ENCODE measurements at regions not wholly inside any gene's neighbourhood (a gene's known extent, or its start where the extent isn't known, plus 50 kb on each side); places are given as distances from the start of the nearest gene placed in this dataset.

DNA sequence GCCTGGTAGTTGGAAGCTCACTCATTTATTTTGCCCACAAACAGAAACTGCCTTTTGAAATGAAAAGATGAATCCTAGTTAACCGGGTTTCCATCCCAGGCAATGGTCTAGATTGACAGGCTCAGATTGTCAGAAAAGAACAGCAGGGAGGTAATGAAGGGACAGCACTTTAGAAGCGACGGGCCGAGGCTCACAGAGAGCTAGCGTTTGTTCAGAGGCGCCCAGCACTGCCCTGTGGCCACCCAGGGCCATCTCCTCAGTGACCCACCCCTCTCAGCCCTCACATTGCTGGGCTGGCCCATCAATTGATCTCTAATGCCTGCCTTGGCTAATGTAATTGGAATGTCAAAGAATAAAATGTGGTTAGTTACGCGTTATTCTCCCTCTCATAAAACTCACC lies 304.8 kb downstream of the CDCA7 start:
- no peak for DNase-seq (ENCODE audit: low spot score in 2 of 2)
- H3K9me3 Mint-ChIP-seq, result no peaks in the 10 kb centered on the region
- no peak overlapping the region for H3K27ac Mint-ChIP-seq
- H3K36me3 Mint-ChIP-seq, result no peaks in the 10 kb centered on the region
- H3K4me3 Mint-ChIP-seq, result no peak overlapping the region
- H3K27me3 Mint-ChIP-seq, result peaks cover 7% of the 10 kb centered on the region
- H3K4me1 Mint-ChIP-seq, result no peaks in the 10 kb centered on the region
- ATAC-seq (ENCODE audit: low read depth), result no peak

DNA sequence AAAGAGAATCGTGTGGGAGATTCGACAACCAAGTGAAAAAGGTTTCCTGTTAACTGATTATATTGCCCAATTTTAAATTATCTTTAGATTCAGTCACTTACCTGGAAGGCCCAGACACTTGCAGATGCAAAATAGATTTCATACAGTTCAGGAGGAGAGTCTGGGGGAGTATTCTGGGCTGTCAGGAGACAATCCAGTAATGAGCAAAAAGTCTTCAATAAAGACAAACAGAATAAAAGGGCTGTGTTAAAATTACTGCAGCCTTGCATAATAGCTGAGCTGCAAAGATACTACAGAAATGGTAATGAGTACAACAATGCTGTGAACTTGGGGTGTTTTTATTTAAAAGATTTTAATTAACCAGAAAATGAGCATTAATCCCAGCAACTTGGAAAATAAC lies 303.6 kb downstream of the SP3 start:
- ATAC-seq (ENCODE audit: low read depth) (no peak), DNase-seq (ENCODE audit: low spot score in 2 of 2) (no peak)
- Mint-ChIP-seq H3K36me3 (no peaks in the 10 kb centered on the region), H3K4me3 (no peak overlapping the region), H3K9me3 (no peaks in the 10 kb centered on the region), H3K27me3 (peaks cover 12% of the 10 kb centered on the region), H3K4me1 (no peaks in the 10 kb centered on the region), H3K27ac (no peak overlapping the region)

DNA sequence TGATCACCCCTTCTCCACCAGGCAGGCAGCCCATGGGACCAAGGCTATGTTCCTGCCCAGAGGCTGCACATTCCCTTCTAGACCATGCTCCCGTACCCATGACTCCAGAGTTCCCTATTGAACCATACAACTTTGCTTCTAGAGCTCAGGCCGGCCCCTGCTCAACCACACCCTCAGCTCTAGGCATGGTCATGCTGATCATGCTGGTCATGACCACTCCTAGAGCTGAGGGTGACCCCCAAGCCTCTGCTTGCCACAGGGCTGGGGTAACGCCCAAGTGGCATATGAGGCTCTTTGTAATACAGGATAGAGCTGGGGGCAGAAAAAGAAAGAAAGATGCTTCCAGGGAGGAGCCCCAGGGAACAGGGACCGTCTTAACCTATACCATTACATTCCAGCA lies 301.8 kb downstream of the SP3 start:
- H3K4me1 Mint-ChIP-seq, result no peaks in the 10 kb centered on the region
- DNase-seq (ENCODE audit: low spot score in 2 of 2) (no peak), ATAC-seq (ENCODE audit: low read depth) (no peak)
- no peak overlapping the region for H3K4me3 Mint-ChIP-seq
- no peaks in the 10 kb centered on the region for H3K36me3 Mint-ChIP-seq
- H3K27ac Mint-ChIP-seq, result no peak overlapping the region
- H3K9me3 Mint-ChIP-seq, result no peaks in the 10 kb centered on the region
- peaks cover 13% of the 10 kb centered on the region for H3K27me3 Mint-ChIP-seq

DNA sequence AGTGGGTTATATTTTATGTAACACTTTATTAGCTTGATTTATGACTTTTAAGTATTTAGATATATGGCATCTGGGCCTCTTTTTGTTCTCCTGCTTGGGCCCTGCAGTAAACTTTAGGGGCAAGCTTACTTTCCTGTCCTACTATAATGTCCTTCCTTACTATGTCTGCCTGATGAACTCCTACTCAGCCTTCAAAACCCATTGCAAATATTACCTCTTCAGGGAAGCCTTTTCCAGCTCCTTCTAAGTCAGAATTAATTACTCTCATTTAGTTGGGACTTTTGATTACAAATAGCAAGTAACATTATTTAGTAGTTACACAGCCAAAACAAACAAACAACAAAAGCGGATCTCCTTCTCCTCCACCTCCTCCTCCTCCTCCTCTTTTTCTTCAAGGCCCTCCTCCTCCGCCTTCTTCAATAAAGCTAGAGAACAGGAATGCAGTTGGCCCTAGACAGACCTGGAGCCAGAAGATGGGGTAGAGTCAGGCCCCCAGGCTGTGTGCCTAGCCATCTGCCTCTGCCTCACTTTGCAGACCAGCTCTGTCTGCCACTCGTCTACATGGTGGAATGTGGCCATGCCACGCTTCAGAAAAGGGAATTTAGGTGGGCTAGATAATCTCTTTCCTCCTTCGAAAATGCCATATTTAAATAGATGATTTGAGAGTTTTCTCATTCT lies 301.2 kb downstream of the SP3 start:
- H3K4me1 Mint-ChIP-seq, result no peaks in the 10 kb centered on the region
- DNase-seq (ENCODE audit: low spot score in 2 of 2) (no peak), ATAC-seq (ENCODE audit: low read depth) (no peak)
- H3K4me3 Mint-ChIP-seq, result no peak overlapping the region
- no peaks in the 10 kb centered on the region for H3K9me3 Mint-ChIP-seq
- no peak overlapping the region for H3K27ac Mint-ChIP-seq
- H3K36me3 Mint-ChIP-seq, result no peaks in the 10 kb centered on the region
- peaks cover 14% of the 10 kb centered on the region for H3K27me3 Mint-ChIP-seq

DNA sequence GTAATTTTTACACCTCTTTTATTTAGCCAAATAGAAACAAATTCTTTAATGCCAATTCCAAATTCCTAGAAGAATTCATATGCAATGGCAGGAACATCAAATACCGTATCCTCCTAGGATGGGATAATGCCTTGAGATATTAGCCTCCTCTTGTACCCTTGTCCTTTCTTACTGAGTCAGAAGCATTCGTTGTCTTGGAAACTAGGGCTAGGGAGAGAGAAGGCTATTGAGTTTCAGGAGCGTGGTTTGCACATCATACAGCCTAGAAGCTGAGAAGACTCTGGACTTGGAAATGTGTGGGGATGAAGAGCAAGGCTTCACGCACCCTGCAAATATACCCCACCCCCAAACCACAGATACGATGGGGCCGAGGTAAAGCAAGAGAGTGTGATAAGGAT lies 300.7 kb downstream of the SP3 start:
- no peak for ATAC-seq (ENCODE audit: low read depth)
- H3K4me1 Mint-ChIP-seq, result no peaks in the 10 kb centered on the region
- H3K36me3 Mint-ChIP-seq, result no peaks in the 10 kb centered on the region
- peaks cover 14% of the 10 kb centered on the region for H3K27me3 Mint-ChIP-seq
- no peak for DNase-seq (ENCODE audit: low spot score in 2 of 2)
- H3K27ac Mint-ChIP-seq, result no peak overlapping the region
- no peaks in the 10 kb centered on the region for H3K9me3 Mint-ChIP-seq
- H3K4me3 Mint-ChIP-seq, result no peak overlapping the region

DNA sequence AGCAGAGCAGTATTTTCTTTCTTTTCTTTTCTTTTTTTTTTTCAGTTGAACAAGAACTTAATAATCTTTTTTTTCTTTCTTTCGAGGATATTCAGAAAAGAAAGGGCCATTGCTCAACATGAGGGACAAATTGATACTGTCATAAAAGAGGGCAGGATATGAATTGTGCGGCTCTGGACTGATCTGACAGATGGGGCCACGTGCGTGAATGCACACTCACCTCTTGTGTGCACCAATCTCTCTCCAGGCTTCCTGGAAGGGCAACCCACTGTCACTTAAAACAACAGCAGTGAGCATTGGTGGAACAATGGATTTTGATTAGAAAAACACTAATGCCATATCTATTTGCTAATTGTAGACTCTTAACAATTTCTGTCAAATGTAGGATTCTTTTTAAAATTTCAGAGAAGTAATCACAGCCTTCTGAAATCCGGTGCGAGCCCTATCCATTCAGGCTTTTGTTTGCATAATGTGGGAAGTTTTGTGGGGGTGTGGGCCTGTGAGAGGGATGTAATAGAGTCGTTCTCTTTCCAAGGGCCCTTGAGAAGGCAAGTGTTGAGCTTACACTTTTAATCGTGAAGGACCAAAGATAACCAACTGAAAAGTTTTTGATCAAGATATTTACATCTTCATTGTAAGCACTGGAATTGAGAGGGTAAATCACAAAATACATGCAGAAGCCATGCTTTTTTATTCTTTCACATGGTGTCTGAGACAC lies 298.8 kb downstream of the SP3 start:
- H3K9me3 Mint-ChIP-seq, result no peaks in the 10 kb centered on the region
- H3K36me3 Mint-ChIP-seq, result no peaks in the 10 kb centered on the region
- DNase-seq (ENCODE audit: low spot score in 2 of 2) (no peak), ATAC-seq (ENCODE audit: low read depth) (no peak)
- H3K27me3 Mint-ChIP-seq, result peaks cover 13% of the 10 kb centered on the region
- H3K4me3 Mint-ChIP-seq, result no peak overlapping the region
- H3K27ac Mint-ChIP-seq, result no peak overlapping the region
- H3K4me1 Mint-ChIP-seq, result no peaks in the 10 kb centered on the region

DNA sequence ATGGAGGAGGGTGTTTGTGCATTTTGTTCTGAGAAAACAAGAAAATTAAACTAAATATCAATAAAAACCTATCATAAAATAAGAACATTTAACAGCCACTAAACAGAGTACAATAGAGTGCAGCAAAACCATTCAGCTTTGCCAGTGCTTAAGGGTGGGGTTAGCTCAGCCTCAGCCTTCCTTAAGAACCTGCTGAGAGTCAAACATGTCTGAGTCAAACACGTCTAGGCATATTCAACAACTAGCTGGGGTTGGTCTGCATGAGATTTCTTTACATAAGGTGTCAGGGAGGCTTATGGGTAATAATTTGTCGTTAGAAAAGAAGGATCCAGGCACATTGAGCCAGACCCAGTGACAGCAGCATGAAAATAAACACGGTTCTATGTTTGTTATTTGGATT lies 298.2 kb downstream of the SP3 start:
- Mint-ChIP-seq H3K36me3 (no peaks in the 10 kb centered on the region), H3K4me1 (no peaks in the 10 kb centered on the region), H3K9me3 (no peaks in the 10 kb centered on the region), H3K27me3 (peaks cover 13% of the 10 kb centered on the region), H3K4me3 (no peak overlapping the region), H3K27ac (no peak overlapping the region)
- ATAC-seq (ENCODE audit: low read depth) (no peak), DNase-seq (ENCODE audit: low spot score in 2 of 2) (no peak)

DNA sequence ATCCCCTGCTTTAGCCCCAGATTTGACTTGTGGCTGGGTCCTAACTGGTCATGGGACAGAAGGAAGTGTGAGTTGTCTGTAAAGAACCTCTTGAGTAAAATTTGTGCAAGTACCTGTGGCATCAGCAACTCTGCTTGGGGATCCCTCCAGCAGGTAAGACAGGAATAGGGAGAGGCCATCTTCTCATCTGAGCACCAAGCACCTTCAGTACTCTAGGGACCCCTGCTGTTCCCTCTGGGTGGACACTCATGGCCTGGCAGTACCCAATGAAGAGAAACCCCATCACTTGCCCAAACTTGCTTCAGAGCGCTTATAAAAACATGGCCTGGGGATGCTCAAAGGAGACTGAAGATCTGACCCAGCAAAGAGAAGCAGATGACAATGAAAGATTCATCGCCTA lies 297.8 kb downstream of the SP3 start:
- Mint-ChIP-seq H3K27ac (no peak overlapping the region), H3K4me3 (no peak overlapping the region), H3K9me3 (no peaks in the 10 kb centered on the region), H3K36me3 (no peaks in the 10 kb centered on the region), H3K4me1 (no peaks in the 10 kb centered on the region), H3K27me3 (peaks cover 13% of the 10 kb centered on the region)
- no peak for ATAC-seq (ENCODE audit: low read depth)
- no peak for DNase-seq (ENCODE audit: low spot score in 2 of 2)

DNA sequence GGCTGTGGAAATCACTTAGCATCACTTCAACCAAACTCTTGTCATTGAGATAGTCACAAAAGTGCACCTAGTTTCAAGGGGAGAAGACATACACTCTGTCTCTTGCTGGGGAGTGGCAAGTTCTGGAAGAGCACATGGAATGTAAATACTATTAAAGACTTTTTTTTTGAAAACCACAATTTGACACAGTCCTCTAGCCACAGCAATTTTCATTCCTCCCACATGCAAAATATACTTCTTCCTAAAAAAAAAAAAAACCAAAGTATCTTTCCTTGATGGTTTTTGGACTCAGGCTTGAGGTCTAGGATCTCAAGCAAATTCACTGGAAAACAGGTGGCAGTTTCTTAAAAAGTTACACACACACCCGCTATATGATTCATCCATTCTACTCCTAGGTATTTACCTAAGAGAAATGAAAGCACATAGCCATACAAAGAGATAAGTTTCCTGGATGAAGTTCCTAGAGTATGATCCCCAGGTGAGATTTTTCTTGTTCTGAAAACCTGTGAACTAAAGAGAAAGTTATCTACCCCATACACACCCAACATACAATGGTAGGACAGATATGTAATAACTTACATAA lies 295.8 kb downstream of the SP3 start:
- H3K4me3 Mint-ChIP-seq, result no peak overlapping the region
- no peaks in the 10 kb centered on the region for H3K9me3 Mint-ChIP-seq
- DNase-seq (ENCODE audit: low spot score in 2 of 2) (no peak), ATAC-seq (ENCODE audit: low read depth) (no peak)
- no peaks in the 10 kb centered on the region for H3K36me3 Mint-ChIP-seq
- H3K27me3 Mint-ChIP-seq, result peaks cover 12% of the 10 kb centered on the region
- no peaks in the 10 kb centered on the region for H3K4me1 Mint-ChIP-seq
- H3K27ac Mint-ChIP-seq, result no peak overlapping the region

DNA sequence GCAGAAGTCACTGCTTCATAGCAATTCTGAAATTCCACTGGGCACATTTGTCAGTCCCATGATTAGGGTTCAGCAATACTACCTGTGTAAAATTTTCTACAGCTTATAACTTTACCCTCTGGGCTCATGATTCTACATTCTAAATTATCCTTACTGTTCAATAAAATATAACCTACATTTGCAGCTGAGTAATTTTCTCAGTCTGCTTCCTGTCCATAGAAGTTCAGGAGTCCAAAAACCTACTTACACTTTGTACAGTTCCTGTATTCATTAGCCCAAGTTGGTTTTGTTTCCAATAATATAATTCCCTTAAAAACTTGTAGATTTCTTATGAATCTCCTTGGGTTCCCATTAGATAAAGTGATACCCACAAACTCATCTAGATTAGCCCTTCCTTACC lies 295.3 kb downstream of the SP3 start:
- peaks cover 10% of the 10 kb centered on the region for H3K27me3 Mint-ChIP-seq

DNA sequence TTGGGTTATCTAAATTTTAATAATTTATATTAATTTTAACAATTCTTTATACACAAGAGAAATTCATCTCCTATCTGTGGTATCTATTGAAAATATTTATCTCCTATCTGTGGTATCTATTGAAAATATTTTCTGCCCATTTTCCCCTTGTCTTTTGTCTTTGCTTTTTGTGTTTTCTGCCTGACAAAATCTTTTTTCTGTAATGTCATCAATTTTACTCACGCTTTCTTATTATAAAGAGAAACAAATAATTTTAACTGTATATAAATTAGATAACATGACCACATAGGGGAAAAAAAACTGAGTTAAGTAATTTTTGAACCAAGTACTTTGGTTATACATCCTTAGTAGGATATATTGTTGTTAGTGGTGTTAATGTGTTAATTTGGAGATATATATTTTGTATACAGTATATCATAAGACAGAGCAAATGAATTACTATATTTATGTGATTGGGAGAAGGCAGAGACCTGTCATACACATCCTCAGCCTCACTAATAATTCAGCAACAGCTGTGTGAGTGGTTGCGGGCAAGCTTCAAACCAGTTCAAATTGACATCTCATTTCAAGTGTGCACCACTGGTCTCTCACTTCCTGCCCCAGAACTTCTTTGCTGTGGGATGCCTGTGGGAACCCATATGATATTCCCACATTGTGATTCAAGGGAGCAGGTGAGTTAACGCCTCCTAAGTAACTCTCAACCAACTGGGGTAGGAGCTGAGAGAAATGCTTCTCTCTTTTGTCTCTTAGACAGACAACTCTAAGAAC lies 292.4 kb downstream of the SP3 start:
- H3K4me3 Mint-ChIP-seq, result no peak overlapping the region
- peaks cover under 1% of the 10 kb centered on the region for H3K4me1 Mint-ChIP-seq
- no peak for ATAC-seq (ENCODE audit: low read depth)
- H3K9me3 Mint-ChIP-seq, result peaks cover 2% of the 10 kb centered on the region
- peaks cover 14% of the 10 kb centered on the region for H3K27me3 Mint-ChIP-seq
- H3K27ac Mint-ChIP-seq, result no peak overlapping the region
- DNase-seq (ENCODE audit: low spot score in 2 of 2), result no peak
- H3K36me3 Mint-ChIP-seq, result no peaks in the 10 kb centered on the region

More for the DNA sequence above, 295.3 kb downstream of the SP3 start:
- DNase-seq (ENCODE audit: low spot score in 2 of 2), result no peak
- H3K4me3 Mint-ChIP-seq, result no peak overlapping the region
- ATAC-seq (ENCODE audit: low read depth), result no peak
- no peak overlapping the region for H3K27ac Mint-ChIP-seq
- H3K36me3 Mint-ChIP-seq, result no peaks in the 10 kb centered on the region
- no peaks in the 10 kb centered on the region for H3K4me1 Mint-ChIP-seq
- no peaks in the 10 kb centered on the region for H3K9me3 Mint-ChIP-seq

DNA sequence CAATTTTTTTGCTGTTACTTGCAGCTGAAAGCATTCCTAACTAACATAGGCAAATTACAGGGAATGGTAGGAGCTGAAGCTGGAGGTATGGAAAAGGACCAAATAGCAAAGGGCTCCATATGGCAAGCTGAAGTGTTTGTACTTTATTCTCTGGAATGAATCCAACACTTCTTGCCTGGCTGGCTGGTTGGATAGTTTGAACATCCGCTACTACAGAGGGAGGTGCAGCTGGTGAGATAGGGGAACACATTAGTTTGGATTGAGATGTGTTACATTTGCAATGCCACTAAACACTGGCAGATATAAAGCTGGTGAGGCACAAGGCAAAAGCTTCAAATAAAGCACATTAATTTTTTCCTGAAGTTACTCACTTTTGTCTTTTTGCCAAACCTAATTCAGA lies 291.5 kb downstream of the SP3 start:
- no peak overlapping the region for H3K27ac Mint-ChIP-seq
- peaks cover 14% of the 10 kb centered on the region for H3K27me3 Mint-ChIP-seq
- H3K4me1 Mint-ChIP-seq, result peaks cover 7% of the 10 kb centered on the region

DNA sequence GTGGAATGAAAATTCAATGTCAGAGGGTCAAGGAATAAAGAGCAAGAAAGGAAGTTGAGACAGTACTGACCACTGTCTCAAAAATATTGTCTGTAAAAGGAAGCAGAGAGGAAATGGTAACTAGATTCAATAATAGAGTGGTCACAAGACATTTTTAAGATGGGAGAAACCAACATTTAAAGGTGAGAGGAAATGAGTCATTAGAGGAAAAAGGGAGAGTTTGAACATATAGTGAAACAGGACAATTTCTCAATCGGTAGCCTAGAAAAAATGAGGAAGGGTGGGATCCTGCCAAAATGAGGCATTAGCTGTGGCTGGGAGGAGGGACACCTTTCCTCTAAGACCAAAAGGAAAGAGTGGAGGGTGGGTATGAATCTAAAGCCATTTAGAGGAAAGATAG lies 288.5 kb downstream of the SP3 start:
- ATAC-seq (ENCODE audit: low read depth), result no peak
- peaks cover 7% of the 10 kb centered on the region for H3K4me1 Mint-ChIP-seq
- H3K27ac Mint-ChIP-seq, result no peak overlapping the region
- peaks cover 12% of the 10 kb centered on the region for H3K27me3 Mint-ChIP-seq
- peaks cover 4% of the 10 kb centered on the region for H3K9me3 Mint-ChIP-seq
- H3K36me3 Mint-ChIP-seq, result no peaks in the 10 kb centered on the region
- no peak overlapping the region for H3K4me3 Mint-ChIP-seq
- no peak for DNase-seq (ENCODE audit: low spot score in 2 of 2)

More for the DNA sequence above, 291.5 kb downstream of the SP3 start:
- Mint-ChIP-seq H3K4me3 (no peak overlapping the region), H3K9me3 (peaks cover 4% of the 10 kb centered on the region), H3K36me3 (no peaks in the 10 kb centered on the region)
- DNase-seq (ENCODE audit: low spot score in 2 of 2) (no peak), ATAC-seq (ENCODE audit: low read depth) (no peak)

DNA sequence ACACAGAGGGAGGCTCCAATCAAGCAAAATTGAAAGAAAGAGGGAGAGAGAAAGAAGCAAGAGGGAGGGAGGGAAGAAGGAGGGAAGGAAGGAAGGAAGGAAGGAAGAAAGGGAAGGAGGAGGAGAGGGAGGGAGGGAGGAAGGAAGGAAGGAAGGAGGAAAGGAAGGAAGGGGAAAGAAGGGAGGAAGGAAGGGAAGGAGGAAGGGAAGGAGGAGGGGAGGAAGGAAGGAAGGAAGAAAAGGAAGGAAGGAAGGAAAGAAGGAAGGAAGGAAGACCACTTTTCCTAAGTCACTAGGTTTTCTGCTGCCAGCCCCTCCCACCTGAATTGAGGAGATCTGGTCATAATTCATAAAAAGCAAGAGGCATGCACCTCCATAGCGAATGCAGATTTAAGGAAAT lies 287.0 kb downstream of the SP3 start:
- no peaks in the 10 kb centered on the region for H3K36me3 Mint-ChIP-seq
- no peak overlapping the region for H3K27ac Mint-ChIP-seq
- DNase-seq (ENCODE audit: low spot score in 2 of 2) (no peak), ATAC-seq (ENCODE audit: low read depth) (no peak)
- H3K9me3 Mint-ChIP-seq, result peaks cover 4% of the 10 kb centered on the region
- H3K4me1 Mint-ChIP-seq, result peaks cover 7% of the 10 kb centered on the region
- peaks cover 12% of the 10 kb centered on the region for H3K27me3 Mint-ChIP-seq
- H3K4me3 Mint-ChIP-seq, result no peak overlapping the region
